Panc1 (cell line): ENCODE measurements at regions not wholly inside any gene's neighbourhood (a gene's known extent, or its start where the extent isn't known, plus 50 kb on each side); places are given as distances from the start of the nearest gene placed in this dataset.

Source experiments
- ATAC-seq: fragments of 200-7000 bp; cut with Tn5 transposase; 2 replicates; pipeline ENCODE4 v1.9.1; 2020; ENCODE audit warnings: mild to moderate bottlenecking, moderate library complexity
- BruUV-seq: library from RNA; stranded (reverse); fragments of 400-500 nt; replicated peaks from 2 replicates; lab custom pipeline; 2021; lab: Mats Ljungman, UMichigan
- CTCF ChIA-PET: fragments of 300-600 bp; sonication (Branson Sonifier 250); formaldehyde crosslinking; loops from one replicate; lab custom pipeline; 2022; ENCODE audit warnings: antibody characterized with exemption; lab: Charles Lee
- POLR2A ChIA-PET: fragments of 300-600 bp; sonication (Branson Sonifier 250); formaldehyde crosslinking; loops from one replicate; lab custom pipeline; 2022; ENCODE audit warnings: antibody characterized with exemption; lab: Charles Lee
- DNase-seq: peaks from one replicate; pipeline ENCODE4 v3.0.0-alpha.2; 2010; ENCODE audit warnings: low read depth, low spot score
- H3K27ac ChIP-seq: 2 replicates; pipeline ENCODE4 v1.5.1; 2011; ENCODE audit warnings: mild to moderate bottlenecking, low read length, inconsistent platforms
- H3K27me3 ChIP-seq: fragments of 200-500 bp; sonication (Bioruptor generic); 2 replicates; pipeline ENCODE4 v1.6.0; 2014; ENCODE audit warnings: low read length, inconsistent platforms; ENCODE audit not compliant: control insufficient read depth, insufficient read depth
- H3K36me3 ChIP-seq: fragments of 200-500 bp; sonication (Bioruptor generic); 2 replicates; pipeline ENCODE4 v1.5.1; 2014; ENCODE audit warnings: inconsistent platforms, mild to moderate bottlenecking, low read length, moderate library complexity; ENCODE audit not compliant: control insufficient read depth, insufficient read depth
- H3K4me1 ChIP-seq: 2 replicates; pipeline ENCODE4 v1.5.1; 2011; ENCODE audit warnings: inconsistent platforms, mild to moderate bottlenecking, low read length, moderate library complexity; ENCODE audit not compliant: control insufficient read depth, insufficient read depth
- H3K4me3 ChIP-seq, 2 experiments: 2 replicates each; pipeline ENCODE4 v1.5.1; 2011 to 2012; ENCODE audit warnings: low read depth in 2 of 2, low read length in 2 of 2, mild to moderate bottlenecking in 2 of 2, inconsistent platforms in 1 of 2, moderate library complexity in 1 of 2
- H3K9me3 ChIP-seq: fragments of 200-500 bp; sonication (Bioruptor generic); 2 replicates; pipeline ENCODE4 v1.5.1; 2014; ENCODE audit warnings: low read depth, mild to moderate bottlenecking, inconsistent platforms, low read length, moderate library complexity; ENCODE audit not compliant: control insufficient read depth, insufficient read depth
- POLR2AphosphoS5 ChIP-seq: IDR thresholded peaks from 2 replicates; pipeline ENCODE4 v1.6.1; 2012; ENCODE audit warnings: mild to moderate bottlenecking, low read depth, low read length, moderate library complexity
- SIN3A ChIP-seq: IDR thresholded peaks from 2 replicates; pipeline ENCODE4 v1.6.1; 2012; ENCODE audit warnings: low read depth, mild to moderate bottlenecking, low read length, moderate library complexity, borderline replicate concordance; ENCODE audit not compliant: insufficient read depth
- TCF7L2 ChIP-seq: IDR thresholded peaks from 2 replicates; pipeline ENCODE4 v1.6.1; 2011; ENCODE audit warnings: mild to moderate bottlenecking, low read depth, low read length, inconsistent platforms
- in situ Hi-C: cut with HindIII; loops from 2 replicates; pipeline ENCODE4 v1.10.0; 2016; ENCODE audit warnings: low sequenced_read_pairs, low pct_unique_long_range_greater_than_20kb
- intact Hi-C: fragments of 100-400 bp; cut with micrococcal nuclease; formaldehyde crosslinking; loops from one replicate; pipeline ENCODE4 v1.10.0; 2022; ENCODE audit not compliant: unreplicated experiment
- TF ChIP-seq, protein P1 (sequence below), 2 experiments: IDR thresholded peaks; 2 replicates each; pipeline ENCODE4 v1.6.1; 2011 to 2012; ENCODE audit warnings: low read depth in 2 of 2, control low read depth in 1 of 2, low read length in 1 of 2, mild to moderate bottlenecking in 1 of 2, moderate library complexity in 1 of 2; ENCODE audit not compliant: insufficient read depth in 1 of 2
- TF ChIP-seq, protein P2 (sequence below): fragments of 450-650 bp; IDR thresholded peaks from 2 replicates; pipeline ENCODE4 v1.5.1; 2017; ENCODE audit warnings: mild to moderate bottlenecking

DNA sequence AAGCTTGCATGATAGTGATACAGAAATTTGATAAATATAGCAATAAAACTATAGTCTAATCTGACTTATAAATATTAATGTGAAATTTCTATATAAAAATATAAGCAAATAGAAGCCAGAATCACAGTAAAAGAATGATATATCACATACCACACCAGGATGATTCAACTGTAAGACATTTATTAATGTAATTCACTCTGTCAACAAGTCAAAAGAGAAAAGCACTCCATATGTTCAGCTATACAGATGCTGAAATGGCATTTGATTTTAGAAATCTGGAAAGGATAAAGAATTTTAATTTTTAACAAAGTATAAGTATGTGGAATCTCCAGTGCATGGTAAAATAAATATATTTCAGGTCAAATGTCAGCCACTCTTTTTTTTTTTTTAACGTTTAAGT is 372.4 kb downstream of the KCNN2 start:
- TF ChIP-seq POLR2AphosphoS5 (no peak), TCF7L2 (no peak)
- TF ChIP-seq, protein P1, sequence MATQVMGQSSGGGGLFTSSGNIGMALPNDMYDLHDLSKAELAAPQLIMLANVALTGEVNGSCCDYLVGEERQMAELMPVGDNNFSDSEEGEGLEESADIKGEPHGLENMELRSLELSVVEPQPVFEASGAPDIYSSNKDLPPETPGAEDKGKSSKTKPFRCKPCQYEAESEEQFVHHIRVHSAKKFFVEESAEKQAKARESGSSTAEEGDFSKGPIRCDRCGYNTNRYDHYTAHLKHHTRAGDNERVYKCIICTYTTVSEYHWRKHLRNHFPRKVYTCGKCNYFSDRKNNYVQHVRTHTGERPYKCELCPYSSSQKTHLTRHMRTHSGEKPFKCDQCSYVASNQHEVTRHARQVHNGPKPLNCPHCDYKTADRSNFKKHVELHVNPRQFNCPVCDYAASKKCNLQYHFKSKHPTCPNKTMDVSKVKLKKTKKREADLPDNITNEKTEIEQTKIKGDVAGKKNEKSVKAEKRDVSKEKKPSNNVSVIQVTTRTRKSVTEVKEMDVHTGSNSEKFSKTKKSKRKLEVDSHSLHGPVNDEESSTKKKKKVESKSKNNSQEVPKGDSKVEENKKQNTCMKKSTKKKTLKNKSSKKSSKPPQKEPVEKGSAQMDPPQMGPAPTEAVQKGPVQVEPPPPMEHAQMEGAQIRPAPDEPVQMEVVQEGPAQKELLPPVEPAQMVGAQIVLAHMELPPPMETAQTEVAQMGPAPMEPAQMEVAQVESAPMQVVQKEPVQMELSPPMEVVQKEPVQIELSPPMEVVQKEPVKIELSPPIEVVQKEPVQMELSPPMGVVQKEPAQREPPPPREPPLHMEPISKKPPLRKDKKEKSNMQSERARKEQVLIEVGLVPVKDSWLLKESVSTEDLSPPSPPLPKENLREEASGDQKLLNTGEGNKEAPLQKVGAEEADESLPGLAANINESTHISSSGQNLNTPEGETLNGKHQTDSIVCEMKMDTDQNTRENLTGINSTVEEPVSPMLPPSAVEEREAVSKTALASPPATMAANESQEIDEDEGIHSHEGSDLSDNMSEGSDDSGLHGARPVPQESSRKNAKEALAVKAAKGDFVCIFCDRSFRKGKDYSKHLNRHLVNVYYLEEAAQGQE (IDR thresholded peaks at IDR 0.05; ENCODE audit: insufficient read depth in 1 of 2, low read depth in 2 of 2, low read length in 1 of 2) = no peak
- TF ChIP-seq, protein P2, sequence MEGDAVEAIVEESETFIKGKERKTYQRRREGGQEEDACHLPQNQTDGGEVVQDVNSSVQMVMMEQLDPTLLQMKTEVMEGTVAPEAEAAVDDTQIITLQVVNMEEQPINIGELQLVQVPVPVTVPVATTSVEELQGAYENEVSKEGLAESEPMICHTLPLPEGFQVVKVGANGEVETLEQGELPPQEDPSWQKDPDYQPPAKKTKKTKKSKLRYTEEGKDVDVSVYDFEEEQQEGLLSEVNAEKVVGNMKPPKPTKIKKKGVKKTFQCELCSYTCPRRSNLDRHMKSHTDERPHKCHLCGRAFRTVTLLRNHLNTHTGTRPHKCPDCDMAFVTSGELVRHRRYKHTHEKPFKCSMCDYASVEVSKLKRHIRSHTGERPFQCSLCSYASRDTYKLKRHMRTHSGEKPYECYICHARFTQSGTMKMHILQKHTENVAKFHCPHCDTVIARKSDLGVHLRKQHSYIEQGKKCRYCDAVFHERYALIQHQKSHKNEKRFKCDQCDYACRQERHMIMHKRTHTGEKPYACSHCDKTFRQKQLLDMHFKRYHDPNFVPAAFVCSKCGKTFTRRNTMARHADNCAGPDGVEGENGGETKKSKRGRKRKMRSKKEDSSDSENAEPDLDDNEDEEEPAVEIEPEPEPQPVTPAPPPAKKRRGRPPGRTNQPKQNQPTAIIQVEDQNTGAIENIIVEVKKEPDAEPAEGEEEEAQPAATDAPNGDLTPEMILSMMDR = no peak
- ChIA-PET POLR2A (no interaction called here), CTCF (no interaction called here)
- in situ Hi-C loops = no loop called here
- no peak for ATAC-seq
- Histone ChIP-seq H3K27me3 (no peaks in the 10 kb centered on the region), H3K4me1 (no peaks in the 10 kb centered on the region), H3K36me3 (no peaks in the 10 kb centered on the region), H3K9me3 (no peaks in the 10 kb centered on the region), H3K4me3 (no peak overlapping the region), H3K27ac (no peak overlapping the region)
- no TSS peak for BruUV-seq
- DNase-seq = no peak
- intact Hi-C loops = no loop called here

DNA sequence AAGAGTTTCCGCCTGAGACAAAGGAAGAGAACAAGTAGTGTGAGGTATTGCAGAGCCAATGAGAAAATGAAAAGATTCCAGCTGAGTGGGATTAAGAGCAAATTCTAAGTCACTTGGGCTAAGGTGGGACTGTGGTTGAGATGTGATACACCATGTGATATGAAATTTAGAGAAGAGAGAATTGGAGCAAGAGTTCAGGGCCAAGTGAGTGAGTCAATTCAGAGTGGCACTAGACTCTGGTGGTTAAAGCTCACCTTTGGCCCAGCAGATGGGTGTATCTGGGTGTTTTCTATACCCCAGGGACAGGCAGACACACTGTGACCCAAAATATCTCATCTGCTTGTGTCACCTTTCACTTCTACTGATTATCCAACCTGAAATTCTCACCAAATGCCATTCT is 368.1 kb downstream of the KCNN2 start:
- ChIA-PET CTCF (no interaction called here), POLR2A (no interaction called here)
- intact Hi-C loops (no loop called here), in situ Hi-C loops (no loop called here)
- H3K27ac ChIP-seq = no peak overlapping the region
- no peak overlapping the region for H3K4me3 ChIP-seq
- H3K4me1 ChIP-seq = no peaks in the 10 kb centered on the region
- H3K36me3 ChIP-seq = no peaks in the 10 kb centered on the region
- no TSS peak for BruUV-seq
- ATAC-seq (no peak), DNase-seq (no peak)
- H3K27me3 ChIP-seq = no peaks in the 10 kb centered on the region
- no peaks in the 10 kb centered on the region for H3K9me3 ChIP-seq
- TF ChIP-seq TCF7L2 (no peak), SIN3A (no peak), POLR2AphosphoS5 (no peak)
- TF ChIP-seq, protein P2 = no peak
- TF ChIP-seq, protein P1 (IDR thresholded peaks at IDR 0.05; ENCODE audit: insufficient read depth in 1 of 2, low read depth in 2 of 2, low read length in 1 of 2) = no peak
